Thyroid gland (tissue), 4 donors: ENCODE measurements at regions not wholly inside any gene's neighbourhood (a gene's known extent, or its start where the extent isn't known, plus 50 kb on each side); places are given as distances from the start of the nearest gene placed in this dataset.

ENCODE experiments used
- DNase-seq, 2 donors: peaks; one replicate each; pipeline ENCODE4 v3.0.0-alpha.2; 2019
- H3K27ac ChIP-seq, 3 donors: fragments of 200-600 bp; sonication (generic); 1 replicate in 2 of 3; 2 replicates in 1 of 3; pipeline ENCODE4 v1.5.1; 2016 to 2019; ENCODE audit warnings: mild to moderate bottlenecking in 1 of 3, moderate library complexity in 1 of 3
- H3K27me3 ChIP-seq: fragments of 200-600 bp; sonication (generic); one replicate; pipeline ENCODE4 v1.5.1; 2019
- H3K36me3 ChIP-seq, 2 donors: fragments of 200-600 bp; sonication (generic); one replicate each; pipeline ENCODE4 v1.5.1; 2016 to 2019
- H3K4me1 ChIP-seq, 2 donors: fragments of 200-600 bp; sonication (generic); one replicate each; pipeline ENCODE4 v1.5.1; 2017 to 2019
- H3K4me3 ChIP-seq, 3 donors: fragments of 200-600 bp; sonication (generic); replicated peaks in 1 of 3; 1 replicate in 2 of 3; 2 replicates in 1 of 3; pipeline ENCODE4 v1.5.1; 2016; ENCODE audit warnings: mild to moderate bottlenecking in 1 of 3
- H3K9me3 ChIP-seq: fragments of 200-600 bp; sonication (generic); one replicate; pipeline ENCODE4 v1.5.1; 2017
- POLR2A ChIP-seq, 2 donors: fragments of 450-650 bp; IDR thresholded peaks; one replicate each; pipeline ENCODE4 v1.6.1; 2017; ENCODE audit warnings: antibody characterized with exemption in 2 of 2, mild to moderate bottlenecking in 2 of 2, moderate library complexity in 1 of 2
- WGBS, 2 donors: methylation state at CpG; one replicate each; pipeline ENCODE4 v1.1.5; 2017; 5-methylcytosine and 5-hydroxymethylcytosine counted together
- intact Hi-C: fragments of 100-400 bp; cut with DNase I; formaldehyde crosslinking; loops from one replicate; pipeline ENCODE4 v1.15.1; 2023
- TF ChIP-seq, protein P1 (sequence below), 6 experiments: fragments of 200-600 bp in 3 of 6; fragments of 450-650 bp in 3 of 6; sonication (generic) in 3 of 6; IDR thresholded peaks; one replicate each; pipeline ENCODE4 v1.5.1; 2016 to 2019; ENCODE audit warnings: antibody characterized with exemption in 6 of 6, mild to moderate bottlenecking in 2 of 6, inconsistent platforms in 1 of 6, moderate library complexity in 1 of 6

DNA sequence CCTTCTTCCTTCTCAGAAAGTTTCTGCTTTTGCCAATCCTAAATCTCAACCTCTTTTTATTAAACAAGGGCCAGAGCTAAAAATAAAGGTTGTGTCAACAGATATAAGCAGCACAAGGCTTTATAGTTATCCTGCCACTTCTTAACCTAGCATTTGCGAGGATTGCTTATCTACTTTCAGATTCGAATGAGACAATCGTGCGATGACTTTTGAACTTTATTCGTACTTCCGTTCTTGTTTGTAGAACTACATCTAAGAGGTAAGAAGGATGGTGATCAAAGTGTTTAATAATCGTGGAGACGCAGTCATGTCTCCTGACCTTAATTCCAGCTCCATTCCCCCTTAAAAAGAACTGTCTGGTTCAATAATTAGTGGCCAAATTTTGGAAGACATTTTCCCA is 578.6 kb downstream of the PIK3C3 start:
- no peaks in the 10 kb centered on the region for H3K9me3 ChIP-seq
- intact Hi-C loops = no loop called here
- no peak overlapping the region for H3K27ac ChIP-seq
- H3K36me3 ChIP-seq = no peaks in the 10 kb centered on the region
- no peak for DNase-seq
- no peaks in the 10 kb centered on the region for H3K4me1 ChIP-seq
- H3K27me3 ChIP-seq = no peaks in the 10 kb centered on the region
- WGBS, 2 donors = 93 to 95% methylated on average over 8 of the region's 8 CpGs
- H3K4me3 ChIP-seq = no peak overlapping the region
- TF ChIP-seq, protein P1, sequence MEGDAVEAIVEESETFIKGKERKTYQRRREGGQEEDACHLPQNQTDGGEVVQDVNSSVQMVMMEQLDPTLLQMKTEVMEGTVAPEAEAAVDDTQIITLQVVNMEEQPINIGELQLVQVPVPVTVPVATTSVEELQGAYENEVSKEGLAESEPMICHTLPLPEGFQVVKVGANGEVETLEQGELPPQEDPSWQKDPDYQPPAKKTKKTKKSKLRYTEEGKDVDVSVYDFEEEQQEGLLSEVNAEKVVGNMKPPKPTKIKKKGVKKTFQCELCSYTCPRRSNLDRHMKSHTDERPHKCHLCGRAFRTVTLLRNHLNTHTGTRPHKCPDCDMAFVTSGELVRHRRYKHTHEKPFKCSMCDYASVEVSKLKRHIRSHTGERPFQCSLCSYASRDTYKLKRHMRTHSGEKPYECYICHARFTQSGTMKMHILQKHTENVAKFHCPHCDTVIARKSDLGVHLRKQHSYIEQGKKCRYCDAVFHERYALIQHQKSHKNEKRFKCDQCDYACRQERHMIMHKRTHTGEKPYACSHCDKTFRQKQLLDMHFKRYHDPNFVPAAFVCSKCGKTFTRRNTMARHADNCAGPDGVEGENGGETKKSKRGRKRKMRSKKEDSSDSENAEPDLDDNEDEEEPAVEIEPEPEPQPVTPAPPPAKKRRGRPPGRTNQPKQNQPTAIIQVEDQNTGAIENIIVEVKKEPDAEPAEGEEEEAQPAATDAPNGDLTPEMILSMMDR (IDR thresholded peaks at IDR 0.05) = no peak
- TF ChIP-seq POLR2A (IDR thresholded peaks at IDR 0.05) = no peak

GRCh38 chr18:42534313-42534712 is 579.3 kb downstream of the PIK3C3 start:
- Histone ChIP-seq H3K27me3 (no peaks in the 10 kb centered on the region), H3K9me3 (no peaks in the 10 kb centered on the region), H3K36me3 (no peaks in the 10 kb centered on the region), H3K4me1 (no peaks in the 10 kb centered on the region), H3K27ac (no peak overlapping the region), H3K4me3 (no peak overlapping the region)
- WGBS, 2 donors = 73 to 76% methylated on average over 1 of the region's 1 CpG
- TF ChIP-seq, protein P1 (IDR thresholded peaks at IDR 0.05) = no peak
- TF ChIP-seq POLR2A (IDR thresholded peaks at IDR 0.05) = no peak
- DNase-seq = no peak
- intact Hi-C loops = no loop called here

GRCh38 chr18:42536442-42536841 is 579.0 kb downstream of the RIT2 start:
- intact Hi-C loops = no loop called here

DNA sequence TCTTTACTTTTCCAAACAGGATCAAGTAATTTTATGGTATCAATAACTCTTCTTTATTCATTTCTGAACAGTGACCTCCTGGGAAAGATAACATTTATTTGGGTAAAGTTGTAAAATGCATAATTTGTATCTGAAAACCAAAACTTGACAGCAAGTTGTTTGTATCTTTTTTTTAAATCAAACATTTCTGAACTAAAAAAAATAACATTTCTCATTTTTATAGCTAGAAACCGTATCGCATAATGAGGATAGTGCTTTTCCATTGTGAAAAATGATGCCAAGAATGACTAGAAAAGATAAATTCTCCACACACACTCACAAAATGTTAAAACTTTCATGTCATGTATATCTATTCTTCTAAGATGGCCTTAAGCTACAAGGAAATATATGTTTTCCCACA is 578.2 kb downstream of the RIT2 start:
- WGBS, 2 donors = 83 to 91% methylated on average over 2 of the region's 2 CpGs
- TF ChIP-seq, protein P1 (IDR thresholded peaks at IDR 0.05) = no peak
- no peak for TF ChIP-seq POLR2A (IDR thresholded peaks at IDR 0.05)
- H3K27me3 ChIP-seq = no peaks in the 10 kb centered on the region
- H3K4me1 ChIP-seq = no peaks in the 10 kb centered on the region
- no peak overlapping the region for H3K27ac ChIP-seq
- no peak for DNase-seq
- no peak overlapping the region for H3K4me3 ChIP-seq
- intact Hi-C loops = no loop called here
- H3K9me3 ChIP-seq = no peaks in the 10 kb centered on the region
- no peaks in the 10 kb centered on the region for H3K36me3 ChIP-seq

More at GRCh38 chr18:42536442-42536841, 579.0 kb downstream of the RIT2 start:
- TF ChIP-seq POLR2A (IDR thresholded peaks at IDR 0.05) = no peak
- TF ChIP-seq, protein P1 (IDR thresholded peaks at IDR 0.05) = no peak
- DNase-seq = no peak
- Histone ChIP-seq H3K36me3 (no peaks in the 10 kb centered on the region), H3K27me3 (no peaks in the 10 kb centered on the region), H3K4me1 (no peaks in the 10 kb centered on the region), H3K4me3 (no peak overlapping the region), H3K9me3 (no peaks in the 10 kb centered on the region), H3K27ac (no peak overlapping the region)
- 24 to 37% methylated on average over 1 of the region's 1 CpG for WGBS, 2 donors

DNA sequence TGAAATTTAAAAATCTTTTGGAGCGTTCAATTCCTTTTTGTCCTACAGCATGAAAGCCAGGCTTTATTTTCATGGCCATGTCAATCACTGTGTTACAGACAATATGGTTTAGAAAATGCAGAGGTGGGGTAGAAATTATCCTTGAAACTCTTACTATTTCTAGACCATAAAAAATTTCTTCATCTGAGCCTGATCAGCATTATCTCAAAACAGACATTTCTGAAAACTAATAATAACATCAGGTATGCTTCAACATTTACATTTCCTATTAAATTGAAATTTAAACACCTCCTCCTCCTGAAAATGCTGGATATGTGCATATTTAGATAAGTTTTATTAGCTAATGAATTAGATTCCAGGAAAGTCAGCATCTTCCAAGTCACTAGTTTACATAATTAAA is 570.6 kb downstream of the RIT2 start:
- Histone ChIP-seq H3K36me3 (no peaks in the 10 kb centered on the region), H3K27me3 (no peaks in the 10 kb centered on the region), H3K4me1 (no peaks in the 10 kb centered on the region), H3K4me3 (no peak overlapping the region), H3K27ac (no peak overlapping the region), H3K9me3 (no peaks in the 10 kb centered on the region)
- intact Hi-C loops = no loop called here
- TF ChIP-seq, protein P1 (IDR thresholded peaks at IDR 0.05) = no peak
- no peak for TF ChIP-seq POLR2A (IDR thresholded peaks at IDR 0.05)
- 88 to 98% methylated on average over 1 of the region's 1 CpG for WGBS, 2 donors
- no peak for DNase-seq
